Activated CD8-positive, alpha-beta memory T cell treated with anti-CD3 and anti-CD28 coated beads for 24 hours (primary cell): ENCODE measurements at regions not wholly inside any gene's neighbourhood (a gene's known extent, or its start where the extent isn't known, plus 50 kb on each side); places are given as distances from the start of the nearest gene placed in this dataset.
"Not testable (repeated sequence)": the region's sequence is repeated elsewhere in the genome, so short reads cannot be mapped to it uniquely, and the experiment has no call there.

ENCODE experiments used
- DNase-seq: peaks from one replicate; pipeline ENCODE4 v3.0.0-alpha.2; 2020

DNA sequence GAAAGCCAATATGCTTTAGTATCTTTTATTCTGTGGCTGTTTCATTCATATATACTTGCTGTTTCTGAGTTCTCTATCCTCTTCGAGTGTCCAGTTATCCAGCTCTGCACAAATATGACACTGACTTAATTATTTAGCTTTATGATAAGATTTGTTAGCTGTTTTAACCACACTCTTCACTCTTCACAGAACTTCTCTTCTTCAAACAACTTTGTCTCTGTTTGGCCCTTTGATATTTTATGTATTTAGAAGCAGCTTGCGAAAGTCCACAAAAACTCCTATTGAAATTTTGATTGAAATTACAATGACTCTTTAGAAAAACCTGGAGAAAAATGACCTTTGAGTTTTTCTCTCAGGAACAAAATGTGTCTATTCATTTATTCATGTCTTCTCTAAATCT, 407.0 kb downstream of the CPS1 start:
- no peak for DNase-seq

DNA sequence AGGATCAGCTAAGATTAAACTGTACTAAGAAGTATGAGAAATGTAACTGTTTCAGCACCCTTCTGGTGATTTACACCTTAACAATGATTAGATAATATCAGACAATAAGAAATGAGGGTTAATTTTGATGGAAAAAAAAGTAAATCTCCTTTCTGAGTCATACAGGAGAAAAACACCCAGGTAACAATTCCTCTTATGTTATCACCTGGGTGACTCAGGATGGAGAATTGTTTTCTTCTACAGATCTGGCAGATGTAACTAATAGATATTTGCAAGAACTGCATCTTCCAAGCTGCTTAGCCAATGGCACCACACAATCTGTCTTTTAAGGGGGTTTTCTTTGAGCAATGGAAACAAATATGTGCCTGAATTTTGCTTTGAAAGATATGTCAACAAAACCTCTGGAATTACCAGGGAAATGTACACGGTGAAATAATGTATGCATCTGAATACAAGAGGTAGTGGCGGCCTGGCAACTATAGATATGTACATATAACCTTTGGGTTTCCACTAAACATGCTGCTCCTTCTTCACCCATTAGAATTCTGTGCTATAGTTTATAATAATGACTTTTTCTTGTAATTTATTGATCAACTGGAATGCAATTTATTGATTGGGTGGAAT, 407.9 kb downstream of the CPS1 start:
- no peak for DNase-seq

DNA sequence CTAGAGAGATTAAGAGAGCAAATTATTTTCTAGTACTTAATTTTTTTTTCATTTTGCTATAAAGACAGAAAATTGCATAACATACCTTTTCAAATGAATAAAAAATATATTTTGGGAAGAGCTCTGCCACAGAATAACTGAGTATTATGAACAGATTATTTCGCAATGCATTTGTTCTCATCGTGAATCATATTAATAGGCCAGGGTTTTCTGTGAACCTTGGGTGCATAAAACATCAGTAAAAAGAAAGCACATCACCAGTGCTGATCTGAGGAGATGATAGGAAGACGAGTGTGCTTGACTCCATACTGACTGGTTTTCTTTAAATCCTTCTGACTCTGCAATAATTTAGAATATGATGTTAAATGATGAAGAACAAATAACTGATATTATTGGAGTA, 409.1 kb downstream of the CPS1 start:
- DNase-seq: no peak

DNA sequence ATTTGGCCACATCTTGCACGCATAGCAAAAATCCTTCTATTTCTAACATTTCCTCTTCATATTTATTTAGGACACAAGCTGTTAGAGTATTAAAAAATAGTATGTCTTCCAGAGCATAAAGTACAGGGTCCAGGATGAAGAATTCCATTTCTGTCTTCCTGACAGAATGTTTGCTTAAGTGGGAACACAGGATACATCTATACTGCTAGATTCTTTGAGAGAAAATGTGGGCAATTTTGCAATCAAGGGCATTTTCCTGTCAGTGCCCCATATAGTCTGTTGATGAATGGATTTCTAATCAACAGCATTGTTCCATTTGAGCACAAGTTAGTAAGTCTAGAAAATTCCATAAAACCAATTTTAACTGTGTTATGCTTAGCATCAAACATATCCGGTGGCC, 409.9 kb downstream of the CPS1 start:
- DNase-seq: no peak

DNA sequence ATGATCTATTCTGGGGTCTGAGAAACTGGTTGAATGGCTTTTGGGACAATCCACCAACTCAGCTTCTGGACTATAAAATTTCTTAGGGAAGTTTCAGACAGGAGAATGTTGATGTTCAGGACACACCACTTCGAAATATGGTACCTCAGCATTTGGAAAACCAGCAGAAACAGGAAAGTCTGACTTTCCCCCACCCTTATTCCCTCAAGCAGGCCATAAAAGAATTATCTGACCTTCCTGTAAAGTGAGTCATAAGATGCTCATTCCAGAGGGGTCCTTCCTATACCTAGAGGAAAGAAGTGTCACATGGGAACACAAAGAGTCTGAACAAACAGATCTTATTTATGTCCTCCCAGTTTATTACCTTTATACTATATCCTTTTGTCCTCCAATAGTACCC, 415.0 kb downstream of the CPS1 start:
- no peak for DNase-seq

DNA sequence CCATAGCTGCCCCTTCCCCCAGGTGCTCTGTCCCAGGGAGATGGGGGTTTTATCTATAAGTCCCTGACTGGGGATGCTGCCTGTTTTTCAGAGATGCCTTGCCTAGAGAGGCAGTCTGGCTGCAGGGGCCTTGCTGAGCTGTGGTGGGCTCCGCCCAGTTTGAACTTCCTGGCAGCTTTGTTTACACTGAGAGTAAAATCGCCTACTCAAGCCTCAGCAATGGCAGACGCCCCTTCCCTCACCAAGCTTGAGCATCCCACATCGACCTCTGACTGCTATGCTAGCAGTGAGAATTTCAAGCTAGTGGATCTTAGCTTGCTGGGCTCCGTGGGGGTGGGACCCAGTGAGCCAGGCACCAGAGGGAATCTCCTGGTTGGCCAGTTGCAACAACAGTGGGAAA, 430.4 kb downstream of the CPS1 start:
- not testable (repeated sequence) for DNase-seq

DNA sequence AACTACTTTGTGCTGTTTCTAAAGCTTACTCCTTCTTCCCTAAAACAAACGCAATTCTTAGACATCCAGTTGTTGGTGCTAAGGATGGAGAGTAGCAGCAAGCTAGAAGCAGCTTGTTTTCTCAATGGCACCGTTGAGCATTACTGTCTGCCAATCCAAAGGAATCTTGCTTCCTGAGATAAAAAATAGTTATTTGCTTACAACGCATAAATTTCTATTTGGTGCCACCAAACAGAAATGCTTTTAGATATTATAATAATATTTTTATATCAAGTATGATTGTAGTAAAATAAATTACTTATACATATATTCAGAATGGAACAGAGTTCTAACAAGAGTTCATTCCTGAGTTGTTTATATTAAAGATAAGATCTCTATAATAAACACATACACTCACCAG, 434.7 kb downstream of the CPS1 start:
- no peak for DNase-seq

DNA sequence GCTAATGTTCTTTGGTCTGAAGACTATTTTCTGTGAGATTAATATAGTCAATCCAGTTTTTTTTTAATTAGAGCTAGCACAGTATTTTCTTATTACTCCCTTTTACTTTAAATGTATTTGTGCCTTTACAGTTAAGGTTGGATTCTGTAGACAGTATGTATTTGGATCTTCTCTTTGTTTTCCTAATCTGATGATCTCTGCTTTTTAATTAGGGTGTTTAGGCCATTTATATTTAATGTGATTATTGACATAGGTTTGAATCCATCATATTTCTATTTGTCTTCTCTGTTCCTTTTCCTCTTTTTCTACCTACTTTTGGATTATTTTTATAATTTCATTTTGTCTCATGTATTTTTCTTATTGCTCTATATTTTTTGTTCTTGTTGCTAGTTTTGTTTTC, 437.7 kb downstream of the CPS1 start:
- DNase-seq: no peak

DNA sequence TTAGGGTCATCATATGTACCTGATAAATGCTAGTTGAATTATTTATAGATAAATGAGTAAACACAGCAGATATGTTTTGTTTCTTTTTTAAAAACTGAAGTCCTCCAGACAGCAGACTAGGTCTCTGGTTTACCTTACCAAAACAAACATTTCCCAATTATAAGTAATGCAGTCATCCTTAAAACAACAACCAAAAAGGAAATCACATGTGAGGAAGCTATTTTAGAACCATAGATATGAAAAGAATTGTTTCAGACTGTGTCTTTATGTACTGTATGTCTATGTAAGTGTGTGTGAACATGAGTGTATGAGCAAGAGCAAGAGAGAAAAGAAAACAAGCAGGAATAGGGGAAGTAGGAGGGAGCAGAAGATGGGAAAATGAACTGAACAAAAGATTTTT, 441.0 kb downstream of the CPS1 start:
- no peak for DNase-seq

DNA sequence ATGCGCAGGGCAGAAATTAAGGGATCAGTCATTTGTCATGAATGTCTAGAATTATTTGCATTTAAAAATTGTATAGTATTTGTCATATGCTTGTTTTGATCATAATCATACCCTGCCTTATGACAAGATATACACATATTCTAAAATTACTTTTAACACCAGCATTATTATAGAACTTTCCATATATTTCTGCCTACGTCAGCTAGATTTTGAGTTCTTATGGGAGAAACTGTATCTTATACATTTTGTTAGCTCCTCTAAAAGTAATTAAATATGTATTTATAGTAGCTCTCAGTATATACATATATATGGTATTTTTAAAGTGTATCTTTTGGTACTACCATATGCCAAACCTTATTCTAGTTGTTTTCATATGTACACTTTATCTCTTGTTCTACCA, 441.9 kb downstream of the CPS1 start:
- DNase-seq: no peak

DNA sequence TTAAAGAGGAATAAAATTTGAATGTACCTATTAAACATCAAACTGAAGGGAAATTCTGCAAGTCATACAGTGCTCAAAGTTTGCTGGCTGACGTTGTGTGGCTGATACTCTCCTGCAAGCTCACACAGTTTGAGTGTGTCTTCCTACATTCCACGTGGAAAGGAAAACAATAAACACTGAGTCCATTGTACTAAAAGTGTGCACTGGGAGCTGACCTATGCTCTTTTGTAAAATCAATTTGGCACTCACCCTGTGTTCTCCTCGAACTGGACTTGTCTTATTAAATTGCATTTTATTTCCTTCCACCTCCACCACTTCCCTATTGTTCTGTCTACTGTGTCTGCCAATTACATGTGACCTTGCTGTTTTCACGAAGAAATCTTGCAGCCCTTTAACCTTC, 458.0 kb downstream of the CPS1 start:
- DNase-seq: no peak

DNA sequence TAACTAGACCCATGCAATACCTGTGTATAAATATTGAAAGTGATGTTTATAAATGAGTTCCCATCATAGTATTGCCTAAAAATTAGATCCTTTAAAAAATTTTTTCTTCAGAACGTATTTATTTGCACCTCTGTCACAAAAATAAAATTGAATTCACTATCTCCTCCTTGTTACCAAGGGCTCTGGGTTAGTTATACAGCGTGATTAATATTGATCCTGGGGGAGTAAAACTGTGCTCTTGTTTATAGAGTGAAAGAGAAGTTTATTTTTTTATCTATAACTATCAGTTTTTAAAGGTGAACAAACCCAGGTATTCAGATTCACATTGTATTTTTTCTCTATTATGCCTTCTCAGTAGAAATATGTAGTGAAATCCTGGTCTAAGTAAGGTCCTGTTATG, 458.5 kb downstream of the CPS1 start:
- no peak for DNase-seq

DNA sequence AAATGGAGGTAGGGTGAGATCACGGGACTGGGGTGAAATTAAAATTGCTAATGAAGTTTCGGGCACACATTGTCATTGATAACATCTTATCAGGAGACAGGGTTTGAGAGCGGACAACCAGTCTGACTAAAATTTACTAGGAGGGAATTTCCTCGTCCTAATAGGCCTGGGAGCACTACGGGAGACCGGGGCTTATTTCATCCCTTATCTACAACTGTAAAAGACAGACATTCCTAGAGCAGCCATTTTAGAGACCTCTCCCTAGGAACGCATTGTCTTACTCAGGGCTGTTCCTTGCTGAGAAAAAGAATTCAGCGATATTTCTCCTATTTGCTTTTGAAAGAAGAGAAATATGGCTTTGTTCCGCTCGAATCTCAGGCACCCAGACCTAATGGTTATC, 468.7 kb downstream of the CPS1 start:
- DNase-seq: not testable (repeated sequence)

DNA sequence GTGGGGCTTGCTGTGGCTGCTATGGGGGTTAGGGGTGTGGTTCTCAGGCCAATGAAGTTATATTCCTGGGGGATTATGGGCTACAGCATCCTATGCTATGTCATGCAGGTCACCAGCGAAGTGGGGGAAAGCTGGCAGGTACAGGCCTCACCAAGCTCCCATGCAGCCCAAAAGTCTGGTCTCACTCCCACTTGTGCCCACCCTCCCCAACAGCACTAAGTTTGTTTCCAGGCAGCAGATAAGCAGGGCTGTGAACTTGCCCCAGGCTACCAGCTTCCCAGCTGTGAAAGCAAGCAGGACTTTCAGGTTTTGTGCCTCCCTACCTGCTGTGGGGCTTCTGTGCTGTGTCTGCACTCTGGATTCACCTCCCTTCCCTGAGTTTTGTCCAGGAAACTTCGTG, 469.7 kb downstream of the CPS1 start:
- no peak for DNase-seq

DNA sequence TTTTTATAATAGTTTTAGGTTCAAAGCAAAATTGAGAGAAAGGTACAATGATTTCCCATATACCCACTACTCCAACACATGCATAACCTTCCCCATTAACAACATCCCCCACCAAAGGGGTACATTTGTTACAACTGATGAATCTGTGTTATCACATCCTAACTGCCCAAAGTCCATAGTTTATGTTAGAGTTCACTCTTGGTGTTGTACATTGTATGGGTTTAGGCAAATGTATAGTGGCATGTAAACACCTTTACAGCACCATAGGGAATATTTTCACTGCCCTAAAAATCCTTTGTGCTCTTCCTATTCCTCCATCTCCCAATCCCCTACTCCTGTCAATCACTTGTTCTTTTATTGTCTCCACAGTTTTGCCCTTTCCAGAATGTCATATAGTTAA, 471.6 kb downstream of the CPS1 start:
- DNase-seq: no peak

DNA sequence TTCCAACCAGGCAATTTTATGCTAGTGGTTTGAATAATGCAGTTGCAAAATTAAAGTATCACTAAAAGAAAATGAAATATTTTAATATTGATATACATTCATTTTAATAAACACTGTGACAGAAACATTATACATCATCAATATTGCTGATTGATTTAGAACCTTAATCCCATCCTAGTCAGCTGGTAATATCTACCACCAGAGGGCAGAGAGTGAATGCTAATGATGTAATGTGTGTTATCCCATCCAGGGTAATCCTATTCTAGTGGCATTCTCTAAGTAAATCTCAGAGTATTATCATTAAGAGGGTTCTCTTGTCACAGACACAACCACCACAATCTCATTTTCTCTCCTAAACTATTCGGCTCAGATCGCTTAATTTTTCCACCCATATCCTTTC, 477.4 kb downstream of the CPS1 start:
- DNase-seq: no peak

DNA sequence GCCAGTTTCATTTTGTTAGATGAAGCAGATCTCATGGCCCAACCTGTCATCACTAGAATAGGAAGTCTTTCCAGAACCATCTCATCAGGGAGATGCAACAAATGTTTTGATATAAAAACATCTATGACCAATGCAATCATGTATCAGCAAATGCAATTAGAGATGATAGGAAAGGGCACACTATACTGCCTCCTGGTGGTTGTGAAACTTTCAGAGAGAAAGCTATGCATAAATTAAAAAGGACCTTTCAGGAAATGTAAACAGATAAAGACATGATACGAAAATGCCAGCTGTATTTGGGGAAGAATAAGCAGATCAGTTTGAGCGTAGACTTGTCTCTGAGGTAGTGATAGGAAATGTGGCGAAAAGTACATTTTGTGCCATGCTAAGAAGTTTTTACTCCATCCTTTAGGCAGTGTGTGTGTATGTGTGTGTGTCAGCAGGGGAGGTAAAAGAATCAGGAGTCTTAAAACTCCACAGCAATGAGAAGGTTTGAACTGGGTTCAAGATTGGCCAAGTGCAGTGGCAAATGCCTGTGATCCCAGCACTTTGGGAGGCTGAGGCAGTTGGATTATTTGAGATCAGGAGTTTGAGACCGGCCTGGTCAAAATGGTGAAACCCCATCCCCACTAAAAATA, 479.3 kb downstream of the CPS1 start:
- no peak for DNase-seq

DNA sequence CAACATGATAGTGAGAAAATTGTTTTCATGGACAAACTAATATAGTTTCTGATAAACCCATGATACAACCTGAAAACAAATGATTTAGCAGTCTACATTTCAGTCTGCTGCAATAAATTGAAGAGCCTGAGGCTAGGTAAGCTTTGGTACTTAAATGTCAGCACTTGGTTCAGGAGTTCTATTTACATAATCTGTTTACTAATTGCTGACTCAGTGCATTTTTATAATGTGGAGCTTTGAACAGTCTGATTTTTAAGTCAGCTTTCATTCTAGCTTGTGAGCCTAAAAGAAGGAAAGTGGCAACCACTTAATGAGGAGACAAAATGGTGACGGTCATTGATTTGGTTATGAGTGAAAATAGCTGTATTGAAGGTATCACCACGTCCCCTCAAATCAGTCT, 488.6 kb downstream of the CPS1 start:
- DNase-seq: no peak

DNA sequence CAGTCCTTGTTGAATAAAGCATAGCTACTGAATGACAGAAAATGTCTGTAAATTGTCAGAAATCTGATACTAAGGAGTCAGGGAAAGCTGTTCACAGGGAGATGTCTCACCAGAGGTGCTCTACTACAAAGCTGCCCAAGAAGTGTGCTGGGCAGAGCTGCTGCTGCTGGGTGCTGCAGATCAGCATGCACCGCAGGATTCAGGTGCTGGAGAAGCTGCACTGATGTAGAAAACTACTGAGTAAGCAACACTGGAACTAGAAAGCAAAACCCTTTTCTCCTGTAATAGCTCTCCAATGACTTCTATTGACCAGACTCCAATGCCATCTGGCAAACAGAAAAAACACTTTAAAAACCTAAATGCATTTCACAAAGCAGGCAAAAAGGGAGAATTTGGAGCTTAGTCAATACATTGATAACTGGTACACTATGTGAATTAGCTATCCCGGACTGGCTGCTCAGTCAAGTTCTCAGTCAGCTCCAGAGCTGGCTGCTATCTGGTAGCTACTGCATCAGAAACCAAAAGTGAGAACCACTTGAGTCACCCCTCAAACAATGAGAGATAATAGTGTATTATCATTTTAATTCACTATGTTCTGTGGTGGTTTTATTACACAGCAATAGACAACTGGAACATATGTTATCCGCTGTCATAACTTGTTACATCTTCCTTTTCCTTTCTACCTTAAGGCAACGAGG, 493.1 kb downstream of the CPS1 start:
- DNase-seq: no peak

DNA sequence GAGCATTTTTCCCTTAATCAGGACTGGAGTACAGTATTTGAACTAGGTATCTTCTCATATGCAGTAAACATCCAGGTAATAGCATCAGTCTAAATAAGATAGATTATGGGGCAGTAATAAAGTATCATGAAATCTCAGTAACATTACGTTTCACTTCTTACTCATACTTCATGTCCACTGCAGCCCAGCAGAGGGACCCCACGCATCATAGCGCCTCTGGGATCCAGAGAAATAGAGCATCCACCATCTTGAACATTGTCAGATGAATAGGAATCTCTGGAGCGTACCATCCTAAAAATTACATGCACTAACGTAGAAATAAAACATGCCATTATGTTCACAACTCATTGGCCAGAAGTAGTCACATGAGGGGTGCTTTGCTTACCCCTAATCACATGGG, 499.0 kb downstream of the CPS1 start:
- DNase-seq: no peak

DNA sequence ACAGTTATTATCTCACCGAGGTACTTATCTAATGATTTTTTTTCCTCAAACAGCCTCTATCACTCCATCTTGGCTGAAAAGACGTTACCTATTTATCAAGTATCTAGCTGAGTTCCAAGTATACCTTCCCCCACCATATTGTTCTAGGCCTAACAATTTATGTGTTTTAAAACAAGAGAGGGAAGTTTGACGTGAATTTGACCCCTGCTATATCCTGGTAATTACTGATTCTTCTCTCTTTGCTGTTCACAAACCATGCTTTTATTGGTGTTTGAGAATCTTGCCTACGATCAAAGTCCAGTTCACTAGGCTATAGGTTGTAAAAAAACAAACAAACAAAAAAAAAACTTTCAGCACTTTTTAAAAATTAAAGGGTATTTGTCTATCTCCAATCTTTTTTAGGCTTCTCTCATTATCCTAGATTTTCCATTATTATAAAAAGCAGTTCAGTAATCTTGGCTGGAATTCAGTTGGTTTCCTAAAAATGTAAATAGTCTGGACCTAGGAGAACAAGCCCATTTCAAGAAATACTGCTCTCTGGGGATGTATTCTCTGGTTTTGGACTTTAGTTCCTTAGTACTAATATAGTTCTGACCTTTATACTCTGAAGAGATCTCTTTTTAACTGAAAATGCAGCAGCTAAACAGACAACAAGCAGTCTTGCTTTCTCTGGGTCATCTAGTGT, 505.4 kb downstream of the CPS1 start:
- no peak for DNase-seq

DNA sequence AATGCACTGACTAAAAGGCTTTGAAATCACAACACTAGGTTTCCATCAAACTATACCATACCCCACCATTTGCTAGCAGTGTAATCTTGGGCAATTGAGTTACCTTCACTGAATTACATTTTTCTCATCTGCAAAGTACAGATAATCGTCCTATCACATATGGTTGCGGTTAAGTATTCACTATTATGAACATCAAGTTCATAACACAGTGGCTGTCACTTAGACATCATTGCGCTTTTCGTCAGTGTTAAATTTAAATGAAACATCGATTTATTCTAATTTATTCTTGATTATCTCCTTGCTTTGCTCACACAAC, 505.9 kb downstream of the CPS1 start:
- no peak for DNase-seq

DNA sequence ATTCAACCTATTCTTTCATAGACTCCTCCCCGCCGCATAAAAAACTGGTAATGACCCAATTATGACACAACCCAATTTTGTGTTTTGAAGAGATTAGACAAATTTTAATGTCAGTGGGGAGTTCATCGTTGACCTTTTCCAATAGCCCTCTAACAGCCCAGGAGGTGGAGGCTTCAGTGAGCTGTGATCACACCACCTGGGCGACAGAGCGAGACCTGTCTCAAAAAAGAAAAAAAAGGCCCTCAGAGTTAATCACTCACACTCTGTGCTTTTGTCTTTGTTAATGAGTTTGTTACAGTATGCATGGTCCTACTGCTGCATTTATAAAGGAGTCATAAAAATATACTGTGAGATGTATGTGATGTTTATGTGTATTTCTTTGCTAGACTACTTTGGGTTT, 510.6 kb downstream of the CPS1 start:
- DNase-seq: no peak

DNA sequence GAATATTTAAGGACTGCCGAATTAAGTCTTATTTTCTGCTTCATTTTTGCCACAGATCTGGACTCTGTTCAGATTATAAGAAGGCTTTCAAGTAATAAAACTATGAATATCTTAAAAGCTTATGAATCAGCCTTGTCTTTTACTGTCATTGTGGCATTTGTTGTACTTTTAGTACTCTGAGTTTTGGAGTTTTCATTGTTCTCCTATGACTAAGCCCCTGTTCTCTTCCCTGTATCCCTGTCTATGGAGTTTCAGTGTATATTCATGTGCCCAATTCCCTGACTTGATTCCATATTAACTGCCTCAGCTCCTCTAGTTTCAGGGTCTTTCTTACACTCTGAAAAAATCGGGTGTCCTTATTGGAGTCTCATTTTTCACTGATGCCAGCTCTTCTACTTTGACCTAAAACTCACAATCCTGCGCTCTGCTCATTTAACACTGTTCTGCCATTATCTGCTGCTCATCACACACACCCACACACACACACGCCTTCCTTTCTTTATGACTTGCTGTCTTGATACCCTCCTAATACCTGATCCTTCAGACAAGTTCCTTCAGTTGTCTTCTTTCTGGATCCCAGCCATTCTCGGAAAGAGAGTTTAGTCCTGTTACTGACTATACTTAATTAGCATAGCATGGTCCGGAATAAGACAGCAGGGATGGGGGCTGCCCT, 511.8 kb downstream of the CPS1 start:
- DNase-seq: no peak
